Tibial artery (tissue), 4 donors: ENCODE measurements at regions not wholly inside any gene's neighbourhood (a gene's known extent, or its start where the extent isn't known, plus 50 kb on each side); places are given as distances from the start of the nearest gene placed in this dataset.

Experiments used
- DNase-seq, 2 donors: peaks; one replicate each; pipeline ENCODE4 v3.0.0-alpha.2; 2019
- H3K27ac ChIP-seq, 2 donors: fragments of 200-600 bp; sonication (generic) in 1 of 2; 1 replicate in 1 of 2; 2 replicates in 1 of 2; pipeline ENCODE4 v1.5.1; 2018 to 2019; ENCODE audit warnings: mild to moderate bottlenecking in 1 of 2
- H3K27me3 ChIP-seq, 2 donors: fragments of 200-600 bp; sonication (generic) in 1 of 2; one replicate each; pipeline versions ENCODE4 v1.5.1 to v1.6.0; 2016 to 2019
- H3K36me3 ChIP-seq, 3 donors: fragments of 200-600 bp; sonication (generic) in 2 of 3; one replicate each; pipeline ENCODE4 v1.5.1; 2016 to 2019; ENCODE audit warnings: mild to moderate bottlenecking in 2 of 3
- H3K4me1 ChIP-seq, 4 donors: fragments of 200-600 bp; sonication (generic) in 2 of 4; 1 replicate in 3 of 4; 2 replicates in 1 of 4; pipeline ENCODE4 v1.5.1; 2016 to 2019
- H3K4me3 ChIP-seq, 2 donors: fragments of 200-600 bp; sonication (generic) in 1 of 2; 1 replicate in 1 of 2; 2 replicates in 1 of 2; pipeline ENCODE4 v1.5.1; 2018 to 2019; ENCODE audit warnings: mild to moderate bottlenecking in 2 of 2
- H3K9me3 ChIP-seq, 3 donors: fragments of 200-600 bp; sonication (generic) in 1 of 3; one replicate each; pipeline ENCODE4 v1.5.1; 2016 to 2019
- intact Hi-C: fragments of 100-400 bp; cut with DNase I; formaldehyde crosslinking; loops from one replicate; pipeline ENCODE4 v1.15.0; 2023; ENCODE audit warnings: low total_unique reads
- TF ChIP-seq, protein P1 (sequence below), 2 experiments: fragments of 200-600 bp in 1 of 2; fragments of 450-650 bp in 1 of 2; IDR thresholded peaks; one replicate each; pipeline ENCODE4 v1.5.1; 2017 to 2019; ENCODE audit warnings: antibody characterized with exemption in 2 of 2, mild to moderate bottlenecking in 1 of 2, moderate library complexity in 1 of 2

DNA sequence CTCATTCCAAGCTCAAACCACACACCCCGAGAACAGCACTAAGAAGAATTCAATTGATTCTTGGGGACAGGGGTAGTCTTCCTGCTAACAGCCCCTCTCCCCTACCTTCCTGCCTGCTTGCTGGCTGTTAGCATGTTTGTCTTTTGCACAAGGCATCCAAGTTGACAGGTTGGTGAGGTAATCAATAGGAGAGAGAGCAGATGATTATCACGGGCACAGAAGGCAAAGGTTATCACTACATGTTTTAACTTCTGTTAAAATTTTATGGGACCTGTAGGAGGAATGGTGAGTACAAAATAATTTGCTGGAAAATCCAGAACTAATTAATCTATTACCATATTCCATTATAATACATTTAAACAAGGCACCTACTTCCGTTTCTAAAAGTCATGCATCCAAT is 442.1 kb upstream of the TCF4 start:
- intact Hi-C loops: no loop called here
- no peaks in the 10 kb centered on the region for H3K36me3 ChIP-seq

DNA sequence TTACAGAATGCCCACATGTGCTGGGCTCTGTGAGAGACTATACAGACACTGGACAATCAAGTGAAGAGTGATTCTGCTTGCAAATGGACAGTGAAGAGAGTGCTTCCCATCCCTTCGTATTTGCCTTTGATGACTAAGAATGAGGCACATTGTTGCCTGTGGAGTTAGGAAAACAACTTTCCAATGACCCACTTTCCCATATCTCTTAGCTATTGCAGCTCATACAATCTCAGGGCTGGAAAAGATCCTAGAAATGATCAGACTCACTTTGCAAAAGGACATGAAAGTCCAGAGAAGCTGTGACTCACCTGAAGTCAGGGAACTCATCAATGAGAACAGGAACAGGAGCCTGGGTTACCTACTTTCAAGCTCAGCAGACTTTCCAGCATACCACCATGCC is 440.5 kb upstream of the TCF4 start:
- no peaks in the 10 kb centered on the region for H3K9me3 ChIP-seq
- TF ChIP-seq, protein P1, sequence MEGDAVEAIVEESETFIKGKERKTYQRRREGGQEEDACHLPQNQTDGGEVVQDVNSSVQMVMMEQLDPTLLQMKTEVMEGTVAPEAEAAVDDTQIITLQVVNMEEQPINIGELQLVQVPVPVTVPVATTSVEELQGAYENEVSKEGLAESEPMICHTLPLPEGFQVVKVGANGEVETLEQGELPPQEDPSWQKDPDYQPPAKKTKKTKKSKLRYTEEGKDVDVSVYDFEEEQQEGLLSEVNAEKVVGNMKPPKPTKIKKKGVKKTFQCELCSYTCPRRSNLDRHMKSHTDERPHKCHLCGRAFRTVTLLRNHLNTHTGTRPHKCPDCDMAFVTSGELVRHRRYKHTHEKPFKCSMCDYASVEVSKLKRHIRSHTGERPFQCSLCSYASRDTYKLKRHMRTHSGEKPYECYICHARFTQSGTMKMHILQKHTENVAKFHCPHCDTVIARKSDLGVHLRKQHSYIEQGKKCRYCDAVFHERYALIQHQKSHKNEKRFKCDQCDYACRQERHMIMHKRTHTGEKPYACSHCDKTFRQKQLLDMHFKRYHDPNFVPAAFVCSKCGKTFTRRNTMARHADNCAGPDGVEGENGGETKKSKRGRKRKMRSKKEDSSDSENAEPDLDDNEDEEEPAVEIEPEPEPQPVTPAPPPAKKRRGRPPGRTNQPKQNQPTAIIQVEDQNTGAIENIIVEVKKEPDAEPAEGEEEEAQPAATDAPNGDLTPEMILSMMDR (IDR thresholded peaks at IDR 0.05): no peak
- H3K4me3 ChIP-seq: no peak overlapping the region
- no peaks in the 10 kb centered on the region for H3K27me3 ChIP-seq
- H3K4me1 ChIP-seq: peaks cover 0 to 11% (median 0%) of the 10 kb centered on the region in 4 donors
- no peak for DNase-seq
- intact Hi-C loops: no loop called here
- no peak overlapping the region for H3K27ac ChIP-seq
- no peaks in the 10 kb centered on the region for H3K36me3 ChIP-seq

More for the DNA sequence above, 442.1 kb upstream of the TCF4 start:
- H3K4me1 ChIP-seq: peaks cover 0 to 11% (median 0%) of the 10 kb centered on the region in 4 donors
- no peak overlapping the region for H3K27ac ChIP-seq
- TF ChIP-seq, protein P1 (IDR thresholded peaks at IDR 0.05): no peak
- no peaks in the 10 kb centered on the region for H3K9me3 ChIP-seq
- no peaks in the 10 kb centered on the region for H3K27me3 ChIP-seq
- H3K4me3 ChIP-seq: no peak overlapping the region
- no peak for DNase-seq

DNA sequence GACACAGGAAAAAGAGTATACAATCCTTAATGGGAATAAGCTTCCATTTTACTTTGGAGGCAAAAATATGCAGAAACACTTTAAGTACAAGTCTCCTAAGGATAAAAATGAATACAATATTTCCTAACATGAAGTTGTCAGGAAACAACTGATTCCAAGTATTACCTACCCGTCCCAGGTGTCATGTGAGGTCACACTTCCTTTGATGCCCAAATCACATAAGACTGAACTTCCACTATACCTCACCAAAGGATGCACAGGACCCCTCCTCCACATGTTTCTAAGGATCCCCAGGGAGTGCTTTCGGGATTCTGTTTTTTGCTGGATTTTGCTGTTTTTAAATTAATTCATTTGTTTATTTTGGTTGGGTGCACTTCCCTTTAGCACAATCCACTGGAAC is 438.5 kb upstream of the TCF4 start:
- H3K36me3 ChIP-seq: no peaks in the 10 kb centered on the region
- no peak overlapping the region for H3K4me3 ChIP-seq
- DNase-seq: no peak
- H3K9me3 ChIP-seq: no peaks in the 10 kb centered on the region
- H3K27ac ChIP-seq: no peak overlapping the region
- intact Hi-C loops: no loop called here
- peaks cover 0 to 11% (median 0%) of the 10 kb centered on the region in 4 donors for H3K4me1 ChIP-seq
- H3K27me3 ChIP-seq: no peaks in the 10 kb centered on the region
- TF ChIP-seq, protein P1 (IDR thresholded peaks at IDR 0.05): no peak

DNA sequence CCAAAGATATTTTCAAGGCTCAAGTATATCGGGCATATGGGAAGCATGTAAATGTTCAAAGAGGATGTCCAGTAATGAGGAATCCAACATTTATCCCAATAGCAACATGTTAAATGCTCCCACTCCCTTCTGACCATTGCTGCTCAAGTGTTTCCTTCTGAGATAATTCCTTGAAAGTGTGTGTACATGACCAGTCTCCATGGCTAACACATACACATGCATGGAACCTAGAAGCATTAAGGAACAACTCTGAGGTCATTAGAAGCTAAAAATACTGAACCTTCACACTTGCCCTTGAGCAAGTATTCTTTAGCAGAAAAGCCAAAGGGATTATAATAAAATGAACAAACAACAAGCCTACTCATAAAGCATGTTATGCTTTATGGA is 433.8 kb upstream of the TCF4 start:
- intact Hi-C loops: no loop called here
- TF ChIP-seq, protein P1 (IDR thresholded peaks at IDR 0.05): no peak
- Histone ChIP-seq H3K27me3 (no peaks in the 10 kb centered on the region), H3K9me3 (no peaks in the 10 kb centered on the region), H3K4me3 (no peak overlapping the region), H3K27ac (no peak overlapping the region), H3K36me3 (no peaks in the 10 kb centered on the region), H3K4me1 (no peaks in the 10 kb centered on the region)
- no peak for DNase-seq

DNA sequence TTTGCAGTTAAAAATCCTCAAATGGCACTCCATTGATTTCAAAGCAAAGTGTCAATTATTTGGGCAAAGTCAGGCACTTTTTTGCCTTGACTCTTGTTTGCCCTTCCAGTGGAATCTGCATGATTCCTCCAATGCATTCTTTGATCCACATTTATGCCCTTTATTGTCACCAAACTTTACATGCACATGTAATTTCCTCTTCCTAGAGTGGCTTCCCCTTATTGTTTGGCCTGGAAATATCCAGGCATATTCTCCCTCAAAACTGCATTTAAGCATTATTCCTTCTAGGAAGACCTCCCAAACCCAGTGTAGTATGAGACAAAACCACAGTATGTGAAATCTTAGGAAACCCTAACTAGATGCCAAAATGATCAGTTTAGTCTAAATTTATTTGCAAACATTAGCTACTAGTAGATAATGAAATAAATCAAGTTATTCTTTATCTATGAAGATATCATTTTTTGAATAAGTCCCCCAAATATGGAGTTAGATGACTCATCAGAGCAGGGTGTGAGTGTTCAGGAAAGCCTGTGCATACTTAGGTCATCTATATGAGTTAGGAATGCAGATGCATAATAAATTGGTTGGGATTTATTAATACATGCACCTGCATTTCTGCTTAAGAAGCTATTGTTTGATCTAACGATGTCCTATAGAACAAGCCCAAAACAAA is 433.3 kb upstream of the TCF4 start:
- H3K36me3 ChIP-seq: no peaks in the 10 kb centered on the region
- intact Hi-C loops: no loop called here
- H3K9me3 ChIP-seq: no peaks in the 10 kb centered on the region
- TF ChIP-seq, protein P1 (IDR thresholded peaks at IDR 0.05): no peak
- H3K27me3 ChIP-seq: no peaks in the 10 kb centered on the region
- DNase-seq: no peak
- H3K4me3 ChIP-seq: no peak overlapping the region
- no peaks in the 10 kb centered on the region for H3K4me1 ChIP-seq
- no peak overlapping the region for H3K27ac ChIP-seq

DNA sequence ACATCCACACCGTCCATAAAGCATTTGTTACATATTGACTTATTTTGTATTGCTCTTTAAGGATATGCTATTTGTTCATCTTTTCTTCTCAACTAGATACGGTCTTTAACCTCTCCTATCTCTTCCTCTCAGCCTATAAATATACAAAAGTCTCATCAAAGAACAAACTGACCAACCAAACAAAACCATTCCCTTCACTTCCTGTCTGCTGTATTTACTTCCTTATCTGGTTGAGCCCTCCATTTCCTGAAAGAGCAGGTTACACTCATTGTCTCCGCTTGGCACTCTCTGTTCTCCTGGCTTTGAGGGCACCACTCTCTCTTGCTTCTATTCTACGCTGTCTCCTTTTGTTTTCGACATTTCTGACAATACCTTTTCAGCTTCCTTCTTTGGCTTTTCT is 431.9 kb upstream of the TCF4 start:
- no peaks in the 10 kb centered on the region for H3K4me1 ChIP-seq
- no peak overlapping the region for H3K27ac ChIP-seq
- H3K27me3 ChIP-seq: no peaks in the 10 kb centered on the region
- H3K36me3 ChIP-seq: no peaks in the 10 kb centered on the region
- no peaks in the 10 kb centered on the region for H3K9me3 ChIP-seq
- intact Hi-C loops: no loop called here
- TF ChIP-seq, protein P1 (IDR thresholded peaks at IDR 0.05): no peak
- no peak for DNase-seq
- H3K4me3 ChIP-seq: no peak overlapping the region
